T-cell (primary cell): ENCODE measurements at regions not wholly inside any gene's neighbourhood (a gene's known extent, or its start where the extent isn't known, plus 50 kb on each side); places are given as distances from the start of the nearest gene placed in this dataset.

Experiments used
- ATAC-seq, 4 experiments: fragments of 200-7000 bp in 3 of 4; fragments of 150-1000 bp in 1 of 4; cut with Tn5 transposase; replicated peaks in 1 of 4; 1 replicate in 3 of 4; 2 replicates in 1 of 4; pipeline ENCODE4 v1.10.0; 2021; ENCODE audit warnings: moderate library complexity in 3 of 4, mild to moderate bottlenecking in 2 of 4, moderate number of reproducible peaks in 1 of 4
- CTCF ChIA-PET, 2 donors: fragments of 300-600 bp; sonication (Branson Sonifier 250); formaldehyde crosslinking; loops; one replicate each; lab custom pipeline; 2022; ENCODE audit warnings: antibody characterized with exemption in 2 of 2; lab: Charles Lee
- POLR2A ChIA-PET, 2 donors: fragments of 300-600 bp; sonication (Branson Sonifier 250); formaldehyde crosslinking; loops; one replicate each; lab custom pipeline; 2022; ENCODE audit warnings: antibody characterized with exemption in 2 of 2; lab: Charles Lee
- DNase-seq, 35 experiments: peaks; one replicate each; pipeline versions ENCODE4 v3.0.0 to v3.0.0-alpha.2; 2013 to 2023
- H3K27ac ChIP-seq: one replicate; pipeline ENCODE4 v1.5.1; 2013; ENCODE audit warnings: low read length
- H3K27me3 ChIP-seq, 2 experiments: replicated peaks in 1 of 2; 1 replicate in 1 of 2; 2 replicates in 1 of 2; pipeline versions ENCODE4 v1.6.1 to v1.7.0; 2013; ENCODE audit warnings: low read length in 1 of 2, mixed read lengths in 1 of 2; ENCODE audit not compliant: control insufficient read depth in 2 of 2, insufficient read depth in 2 of 2; ENCODE audit errors: extremely low read depth in 1 of 2
- H3K36me3 ChIP-seq, 2 donors: 1 replicate in 1 of 2; 2 replicates in 1 of 2; pipeline versions ENCODE4 v1.6.1 to v1.7.0; 2013; ENCODE audit warnings: low read length in 1 of 2; ENCODE audit not compliant: control insufficient read depth in 2 of 2, insufficient read depth in 1 of 2; ENCODE audit errors: extremely low read depth in 1 of 2
- H3K4me1 ChIP-seq, 2 experiments: 1 replicate in 1 of 2; 2 replicates in 1 of 2; pipeline versions ENCODE4 v1.6.1 to v1.7.0; 2013; ENCODE audit warnings: low read length in 2 of 2, mixed read lengths in 1 of 2; ENCODE audit not compliant: insufficient read depth in 2 of 2, control insufficient read depth in 1 of 2; ENCODE audit errors: extremely low read depth in 1 of 2
- H3K4me3 ChIP-seq, 2 donors: 1 replicate in 1 of 2; 2 replicates in 1 of 2; pipeline versions ENCODE4 v1.5.1 to v1.7.0; 2013; ENCODE audit warnings: mild to moderate bottlenecking in 2 of 2, low read length in 1 of 2, moderate library complexity in 1 of 2; ENCODE audit not compliant: control insufficient read depth in 1 of 2; ENCODE audit errors: extremely low read depth in 1 of 2
- H3K9me3 ChIP-seq: 2 replicates; pipeline ENCODE4 v1.7.0; 2013
- H3K27ac Mint-ChIP-seq, 2 donors: one replicate each; pipeline ENCODE4 v1.8.0; 2020 to 2021; ENCODE audit warnings: mild to moderate bottlenecking in 2 of 2, mixed read lengths in 2 of 2
- H3K27me3 Mint-ChIP-seq, 2 donors: one replicate each; pipeline ENCODE4 v1.8.0; 2021 to 2022; ENCODE audit warnings: mixed read lengths in 2 of 2
- H3K36me3 Mint-ChIP-seq: one replicate; pipeline ENCODE4 v1.8.0; 2021; ENCODE audit warnings: mixed read lengths
- H3K4me1 Mint-ChIP-seq, 3 donors: one replicate each; pipeline ENCODE4 v1.8.0; 2020 to 2022; ENCODE audit warnings: mixed read lengths in 3 of 3, mild to moderate bottlenecking in 1 of 3
- H3K4me3 Mint-ChIP-seq, 3 donors: one replicate each; pipeline ENCODE4 v1.8.0; 2020 to 2022; ENCODE audit warnings: mild to moderate bottlenecking in 3 of 3, mixed read lengths in 3 of 3, moderate library complexity in 3 of 3
- H3K9me3 Mint-ChIP-seq, 3 donors: one replicate each; pipeline ENCODE4 v1.8.0; 2020 to 2022; ENCODE audit warnings: mixed read lengths in 3 of 3
- WGBS: methylation state at CpG from one replicate; pipeline ENCODE4 v1.1.5; 2013; ENCODE audit warnings: missing lambda C conversion rate; ENCODE audit not compliant: insufficient coverage; 5-methylcytosine and 5-hydroxymethylcytosine counted together

DNA sequence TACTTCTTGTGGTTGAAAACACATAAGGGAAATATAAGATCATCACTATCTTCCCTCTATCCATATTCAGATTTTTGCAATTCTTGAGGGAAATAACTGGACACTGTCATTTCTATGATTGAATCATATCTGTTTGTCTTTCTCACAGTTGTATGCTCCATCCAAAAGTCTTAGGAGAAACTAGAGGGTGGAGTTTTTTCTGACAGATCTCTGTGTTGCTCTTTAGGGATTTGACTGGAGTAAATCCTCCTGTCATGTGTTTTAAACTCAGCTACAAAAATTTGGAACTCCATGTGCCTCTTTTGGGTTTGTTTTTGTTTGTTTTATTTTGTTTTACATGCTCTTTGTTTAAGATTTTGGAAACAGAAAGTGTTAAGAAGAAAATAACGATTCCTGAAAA, 136.5 kb downstream of the SPATA18 start:
- H3K9me3 Mint-ChIP-seq, result peaks cover 0 to 9% (median 5%) of the 10 kb centered on the region in 3 donors
- Histone ChIP-seq H3K4me3 (no peak overlapping the region), H3K36me3 (no peaks in the 10 kb centered on the region), H3K27me3 (no peaks in the 10 kb centered on the region), H3K4me1 (no peaks in the 10 kb centered on the region), H3K9me3 (no peaks in the 10 kb centered on the region), H3K27ac (no peak overlapping the region)
- H3K36me3 Mint-ChIP-seq, result no peaks in the 10 kb centered on the region
- no peak overlapping the region for H3K4me3 Mint-ChIP-seq
- DNase-seq, result no peak
- ChIA-PET POLR2A (no interaction called here), CTCF (no interaction called here)
- ATAC-seq, result no peak
- H3K27me3 Mint-ChIP-seq, result no peaks in the 10 kb centered on the region
- H3K27ac Mint-ChIP-seq, result no peak overlapping the region
- H3K4me1 Mint-ChIP-seq, result no peaks in the 10 kb centered on the region
- WGBS, result no CpG with 5 or more reads among the region's 1 CpG

GRCh38 chr4:52192001-52192400, 140.9 kb downstream of the SPATA18 start:
- Mint-ChIP-seq H3K27me3 (no peaks in the 10 kb centered on the region), H3K4me3 (no peak overlapping the region), H3K9me3 (peaks cover 0 to 4% (median 0%) of the 10 kb centered on the region in 3 donors), H3K27ac (no peak overlapping the region), H3K4me1 (no peaks in the 10 kb centered on the region), H3K36me3 (no peaks in the 10 kb centered on the region)
- H3K4me1 ChIP-seq, result no peaks in the 10 kb centered on the region
- DNase-seq (no peak), ATAC-seq (no peak)
- H3K36me3 ChIP-seq, result no peaks in the 10 kb centered on the region
- H3K27ac ChIP-seq, result no peak overlapping the region
- H3K9me3 ChIP-seq, result no peaks in the 10 kb centered on the region
- 50% methylated on average over 1 of the region's 2 CpGs for WGBS
- no peaks in the 10 kb centered on the region for H3K27me3 ChIP-seq
- H3K4me3 ChIP-seq, result no peak overlapping the region
- CTCF ChIA-PET, result no interaction called here
- POLR2A ChIA-PET, result no interaction called here

DNA sequence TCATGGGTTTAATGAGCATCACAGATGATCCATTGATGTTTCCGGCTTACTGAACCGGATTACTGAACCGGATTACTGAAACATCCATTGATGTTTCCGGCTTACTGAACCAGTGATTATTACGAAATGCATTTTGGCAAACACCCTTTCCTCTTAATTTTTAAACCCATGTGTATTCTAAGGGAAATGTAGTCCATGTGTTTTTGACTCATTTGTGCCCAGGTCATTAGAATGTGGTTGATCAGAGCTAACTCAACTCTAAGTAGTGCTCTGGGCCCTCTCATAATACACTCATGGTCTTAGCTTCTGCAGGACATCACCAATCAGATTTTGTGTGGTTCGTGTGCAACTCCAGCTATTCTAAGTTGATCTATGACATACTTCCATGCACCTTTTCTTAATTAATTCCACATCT, 141.6 kb downstream of the SPATA18 start:
- Mint-ChIP-seq H3K9me3 (peaks cover 0 to 4% (median 0%) of the 10 kb centered on the region in 3 donors), H3K4me1 (no peaks in the 10 kb centered on the region), H3K27me3 (no peaks in the 10 kb centered on the region), H3K4me3 (no peak overlapping the region), H3K36me3 (no peaks in the 10 kb centered on the region), H3K27ac (no peak overlapping the region)
- Histone ChIP-seq H3K27me3 (no peaks in the 10 kb centered on the region), H3K4me3 (no peak overlapping the region), H3K4me1 (no peaks in the 10 kb centered on the region), H3K27ac (no peak overlapping the region), H3K9me3 (no peaks in the 10 kb centered on the region), H3K36me3 (no peaks in the 10 kb centered on the region)
- WGBS, result 67% methylated on average over 1 of the region's 6 CpGs
- CTCF ChIA-PET, result no interaction called here
- no peak for DNase-seq
- ATAC-seq, result no peak
- POLR2A ChIA-PET, result no interaction called here

- Histone ChIP-seq H3K4me3 (no peak overlapping the region), H3K27me3 (no peaks in the 10 kb centered on the region), H3K27ac (no peak overlapping the region), H3K9me3 (no peaks in the 10 kb centered on the region), H3K36me3 (no peaks in the 10 kb centered on the region), H3K4me1 (no peaks in the 10 kb centered on the region)
- POLR2A ChIA-PET, result no interaction called here
- H3K4me1 Mint-ChIP-seq, result no peaks in the 10 kb centered on the region
- 52% methylated on average over 3 of the region's 5 CpGs for WGBS
- H3K27me3 Mint-ChIP-seq, result no peaks in the 10 kb centered on the region
- H3K9me3 Mint-ChIP-seq, result peaks cover 0 to 4% (median 0%) of the 10 kb centered on the region in 3 donors
- no peak for ATAC-seq
- H3K36me3 Mint-ChIP-seq, result no peaks in the 10 kb centered on the region
- no peak overlapping the region for H3K27ac Mint-ChIP-seq
- no peak for DNase-seq
- CTCF ChIA-PET, result no interaction called here
- H3K4me3 Mint-ChIP-seq, result no peak overlapping the region
Measured at GRCh38 chr4:52195869-52196268, 144.8 kb downstream of the SPATA18 start.

GRCh38 chr4:52196606-52197130, 145.6 kb downstream of the SPATA18 start:
- ChIA-PET CTCF (no interaction called here), POLR2A (no interaction called here)
- Histone ChIP-seq H3K27ac (no peak overlapping the region), H3K27me3 (no peaks in the 10 kb centered on the region), H3K9me3 (no peaks in the 10 kb centered on the region), H3K4me1 (no peaks in the 10 kb centered on the region), H3K36me3 (no peaks in the 10 kb centered on the region), H3K4me3 (no peak overlapping the region)
- H3K4me3 Mint-ChIP-seq, result no peak overlapping the region
- no peaks in the 10 kb centered on the region for H3K36me3 Mint-ChIP-seq
- no peak for ATAC-seq
- H3K27me3 Mint-ChIP-seq, result no peaks in the 10 kb centered on the region
- H3K9me3 Mint-ChIP-seq, result peaks cover 0 to 4% (median 0%) of the 10 kb centered on the region in 3 donors
- H3K27ac Mint-ChIP-seq, result no peak overlapping the region
- no peaks in the 10 kb centered on the region for H3K4me1 Mint-ChIP-seq
- WGBS, result 13% methylated on average over 1 of the region's 1 CpG
- no peak for DNase-seq

DNA sequence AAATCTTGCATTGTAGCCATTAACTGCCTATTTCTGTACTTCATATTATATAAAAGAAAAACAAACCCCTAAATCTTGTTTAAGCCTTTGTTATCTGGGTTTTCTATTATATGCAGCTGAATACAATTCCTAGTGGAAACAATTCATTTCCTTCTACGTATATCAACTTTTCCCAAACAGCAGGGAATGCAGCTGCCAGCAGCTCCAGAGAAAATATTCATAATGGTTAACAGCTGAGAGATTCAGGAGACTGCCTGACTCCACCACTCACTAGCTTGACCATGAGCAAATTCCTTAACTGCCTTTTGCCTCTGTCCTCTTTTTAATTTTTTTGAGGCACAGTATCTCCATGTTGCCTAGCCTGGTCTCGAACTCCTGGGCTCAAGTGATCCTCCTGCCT, 146.2 kb downstream of the SPATA18 start:
- no peak for ATAC-seq
- Histone ChIP-seq H3K27ac (no peak overlapping the region), H3K4me1 (no peaks in the 10 kb centered on the region), H3K9me3 (no peaks in the 10 kb centered on the region), H3K36me3 (no peaks in the 10 kb centered on the region), H3K4me3 (no peak overlapping the region), H3K27me3 (no peaks in the 10 kb centered on the region)
- peaks cover 0 to 4% (median 0%) of the 10 kb centered on the region in 3 donors for H3K9me3 Mint-ChIP-seq
- no peak overlapping the region for H3K4me3 Mint-ChIP-seq
- WGBS, result 73% methylated on average over 2 of the region's 2 CpGs
- no peaks in the 10 kb centered on the region for H3K4me1 Mint-ChIP-seq
- H3K27ac Mint-ChIP-seq, result no peak overlapping the region
- DNase-seq, result no peak
- POLR2A ChIA-PET, result no interaction called here
- H3K36me3 Mint-ChIP-seq, result no peaks in the 10 kb centered on the region
- H3K27me3 Mint-ChIP-seq, result no peaks in the 10 kb centered on the region
- CTCF ChIA-PET, result no interaction called here

DNA sequence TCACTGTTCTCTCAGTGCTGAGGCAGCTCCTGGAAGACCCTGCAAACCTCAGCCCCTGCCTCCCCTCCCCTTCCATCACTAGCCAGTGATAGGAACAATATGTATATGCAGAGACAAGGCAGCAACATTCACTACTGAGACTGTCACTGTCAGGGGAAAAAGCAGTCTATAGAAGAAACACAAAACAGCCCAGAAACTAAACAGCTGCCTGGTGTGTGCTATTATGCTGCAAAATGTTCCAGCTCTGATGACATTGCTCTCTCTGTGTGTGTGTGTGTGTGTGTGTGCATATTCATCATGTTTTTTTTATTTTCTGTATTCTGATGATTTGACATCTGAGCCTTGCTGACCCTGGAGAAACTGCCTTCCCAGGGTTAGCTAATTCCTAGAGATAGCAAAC, 147.2 kb downstream of the SPATA18 start:
- no peaks in the 10 kb centered on the region for H3K36me3 ChIP-seq
- H3K4me3 ChIP-seq, result no peak overlapping the region
- ATAC-seq (no peak), DNase-seq (no peak)
- no peak overlapping the region for H3K27ac ChIP-seq
- CTCF ChIA-PET, result no interaction called here
- Mint-ChIP-seq H3K36me3 (no peaks in the 10 kb centered on the region), H3K9me3 (peaks cover 0 to 4% (median 0%) of the 10 kb centered on the region in 3 donors), H3K4me1 (no peaks in the 10 kb centered on the region), H3K27me3 (no peaks in the 10 kb centered on the region), H3K27ac (no peak overlapping the region), H3K4me3 (no peak overlapping the region)
- no peaks in the 10 kb centered on the region for H3K4me1 ChIP-seq
- H3K9me3 ChIP-seq, result no peaks in the 10 kb centered on the region
- POLR2A ChIA-PET, result no interaction called here
- no peaks in the 10 kb centered on the region for H3K27me3 ChIP-seq
